Fibroblast of skin of back (primary cell): ENCODE measurements at regions not wholly inside any gene's neighbourhood (a gene's known extent, or its start where the extent isn't known, plus 50 kb on each side); places are given as distances from the start of the nearest gene placed in this dataset.
A peak's percentile ranks its signal among the peaks of the same experiment; 100 is the strongest.

Source experiments
- DNase-seq: peaks from one replicate; pipeline ENCODE4 v3.0.0-alpha.2; 2013

- DNase-seq: peak; percentile 31
Measured at GRCh38 chr1:198904321-198904720, 265.5 kb downstream of the PTPRC start.

- DNase-seq: no peak
Measured at GRCh38 chr1:198906739-198907422, 268.0 kb downstream of the PTPRC start.

- DNase-seq: no peak
Measured at GRCh38 chr1:198907423-198907746, 268.5 kb downstream of the PTPRC start.

- no peak for DNase-seq
Measured at GRCh38 chr1:198908995-198909394, 270.2 kb downstream of the PTPRC start.

GRCh38 chr1:198909973-198910372, 271.1 kb downstream of the PTPRC start:
- peak; percentile 67 for DNase-seq

- DNase-seq: no peak
Measured at GRCh38 chr1:198910816-198911215, 272.0 kb downstream of the PTPRC start.

- no peak for DNase-seq
Measured at GRCh38 chr1:198912046-198912445, 273.2 kb downstream of the PTPRC start.

- DNase-seq: peak; percentile 59
Measured at GRCh38 chr1:198913667-198914066, 274.8 kb downstream of the PTPRC start.

GRCh38 chr1:198915327-198916231, 276.7 kb downstream of the PTPRC start:
- DNase-seq: no peak

GRCh38 chr1:198917226-198917625, 278.4 kb downstream of the PTPRC start:
- DNase-seq: no peak

GRCh38 chr1:198918920-198919319, 280.1 kb downstream of the PTPRC start:
- DNase-seq: no peak

- DNase-seq: no peak
Measured at GRCh38 chr1:198919667-198920398, 281.0 kb downstream of the PTPRC start.

GRCh38 chr1:198922638-198923430, 284.0 kb downstream of the PTPRC start:
- no peak for DNase-seq

GRCh38 chr1:198923993-198924392, 285.2 kb downstream of the PTPRC start:
- DNase-seq: no peak

GRCh38 chr1:198925567-198925966, 286.7 kb downstream of the PTPRC start:
- no peak for DNase-seq

GRCh38 chr1:198927129-198927528, 288.3 kb downstream of the PTPRC start:
- DNase-seq: no peak

GRCh38 chr1:198929111-198929604, 290.3 kb downstream of the PTPRC start:
- no peak for DNase-seq

- peak; percentile 67 for DNase-seq
Measured at GRCh38 chr1:198929961-198930599, 291.2 kb downstream of the PTPRC start.

- DNase-seq: peak; percentile 33
Measured at GRCh38 chr1:198932351-198932991, 293.6 kb downstream of the PTPRC start.

GRCh38 chr1:198933515-198934222, 294.8 kb downstream of the PTPRC start:
- DNase-seq: no peak

- DNase-seq: no peak
Measured at GRCh38 chr1:198934426-198934825, 295.6 kb downstream of the PTPRC start.
